SK-N-SH treated with all-trans-retinoic acid at 6 μM for 48 hours (cell line): ENCODE measurements at regions not wholly inside any gene's neighbourhood (a gene's known extent, or its start where the extent isn't known, plus 50 kb on each side); places are given as distances from the start of the nearest gene placed in this dataset.

Source experiments
- ATAC-seq: fragments of 200-7000 bp; cut with Tn5 transposase; 3 replicates; pipeline ENCODE4 v1.9.1; 2020; ENCODE audit warnings: mild to moderate bottlenecking, moderate library complexity
- ARNTL ChIP-seq: fragments of 450-650 bp; formaldehyde crosslinking; IDR thresholded peaks from 2 replicates; pipeline ENCODE4 v1.5.0; 2020; ENCODE audit warnings: low read depth, mild to moderate bottlenecking, moderate library complexity, borderline replicate concordance
- BACH2 ChIP-seq: fragments of 250-450 bp; sonication (Bioruptor Pico); IDR thresholded peaks from 2 replicates; pipeline ENCODE4 v1.9.0; 2021; ENCODE audit warnings: mild to moderate bottlenecking, borderline replicate concordance
- CSDC2 ChIP-seq: fragments of 250-450 bp; sonication (Bioruptor Pico); IDR thresholded peaks from 2 replicates; pipeline ENCODE4 v1.5.0; 2020; ENCODE audit warnings: mild to moderate bottlenecking, moderate library complexity
- CSRNP3 ChIP-seq: fragments of 250-450 bp; sonication (Bioruptor Pico); IDR thresholded peaks from 2 replicates; pipeline ENCODE4 v1.5.1; 2021; ENCODE audit warnings: mild to moderate bottlenecking, moderate library complexity
- ESRRG ChIP-seq: fragments of 250-450 bp; sonication (Bioruptor Pico); IDR thresholded peaks from 2 replicates; pipeline ENCODE4 v1.6.1; 2021; ENCODE audit warnings: mild to moderate bottlenecking
- ISL1 ChIP-seq: fragments of 250-450 bp; sonication (Bioruptor Pico); IDR thresholded peaks from 2 replicates; pipeline ENCODE4 v2.1.2; 2022; ENCODE audit warnings: mild to moderate bottlenecking, moderate library complexity
- OSR1 ChIP-seq: fragments of 250-450 bp; sonication (Bioruptor Pico); IDR thresholded peaks from 2 replicates; pipeline ENCODE4 v1.8.0; 2022; ENCODE audit warnings: moderate library complexity, mild to moderate bottlenecking, inconsistent platforms
- PATZ1 ChIP-seq: fragments of 250-450 bp; sonication (Bioruptor Pico); IDR thresholded peaks from 2 replicates; pipeline ENCODE4 v1.8.0; 2020; ENCODE audit warnings: mild to moderate bottlenecking, moderate library complexity, borderline replicate concordance
- POU6F1 ChIP-seq: fragments of 250-450 bp; sonication (Bioruptor Pico); IDR thresholded peaks from 2 replicates; pipeline ENCODE4 v1.8.0; 2021; ENCODE audit warnings: low read depth, mild to moderate bottlenecking, moderate library complexity, borderline replicate concordance
- PPARA ChIP-seq: fragments of 250-450 bp; sonication (Bioruptor Pico); IDR thresholded peaks from 2 replicates; pipeline ENCODE4 v1.5.0; 2020; ENCODE audit warnings: mild to moderate bottlenecking, borderline replicate concordance
- RARB ChIP-seq: fragments of 250-450 bp; sonication (Bioruptor Pico); IDR thresholded peaks from 2 replicates; pipeline ENCODE4 v1.8.0; 2021; ENCODE audit warnings: mild to moderate bottlenecking, moderate library complexity
- SNAI2 ChIP-seq: fragments of 250-450 bp; sonication (Bioruptor Pico); IDR thresholded peaks from 2 replicates; pipeline ENCODE4 v1.5.0; 2020; ENCODE audit warnings: mild to moderate bottlenecking, moderate library complexity
- TCF4 ChIP-seq: fragments of 250-450 bp; sonication (Bioruptor Pico); IDR thresholded peaks from 2 replicates; pipeline ENCODE4 v1.8.0; 2021; ENCODE audit warnings: mild to moderate bottlenecking, moderate library complexity, borderline replicate concordance
- TOX ChIP-seq: fragments of 250-450 bp; sonication (Bioruptor Pico); IDR thresholded peaks from 2 replicates; pipeline ENCODE4 v1.8.0; 2021; ENCODE audit warnings: mild to moderate bottlenecking, moderate library complexity, borderline replicate concordance
- ZC3H10 ChIP-seq: fragments of 250-450 bp; sonication (Bioruptor Pico); IDR thresholded peaks from 2 replicates; pipeline ENCODE4 v1.5.1; 2021; ENCODE audit warnings: mild to moderate bottlenecking, moderate library complexity
- ZFP3 ChIP-seq: fragments of 250-450 bp; sonication (Bioruptor Pico); IDR thresholded peaks from 2 replicates; pipeline ENCODE4 v1.5.0; 2020; ENCODE audit warnings: mild to moderate bottlenecking, moderate library complexity
- ZNF565 ChIP-seq: fragments of 450-650 bp; formaldehyde crosslinking; conservative IDR thresholded peaks from 2 replicates; pipeline ENCODE4 v1.5.0; 2020; ENCODE audit warnings: low read depth, mild to moderate bottlenecking, moderate library complexity
- ZNF70 ChIP-seq: fragments of 450-650 bp; formaldehyde crosslinking; IDR thresholded peaks from 2 replicates; pipeline ENCODE4 v1.5.0; 2020; ENCODE audit warnings: mild to moderate bottlenecking, moderate library complexity
- ZNF8 ChIP-seq: fragments of 450-650 bp; formaldehyde crosslinking; IDR thresholded peaks from 2 replicates; pipeline ENCODE4 v1.5.0; 2020; ENCODE audit warnings: mild to moderate bottlenecking, moderate library complexity
- TF ChIP-seq, protein P1 (sequence below): fragments of 250-450 bp; sonication (Bioruptor Pico); IDR thresholded peaks from 2 replicates; pipeline ENCODE4 v1.5.0; 2020; ENCODE audit warnings: mild to moderate bottlenecking, moderate library complexity
- TF ChIP-seq, protein P2 (sequence below): fragments of 250-450 bp; sonication (Bioruptor Pico); IDR thresholded peaks from 2 replicates; pipeline ENCODE4 v1.5.1; 2020; ENCODE audit warnings: low read depth, mild to moderate bottlenecking, moderate library complexity

- ATAC-seq = no peak; the same call in 2 of the 3 replicates
- no peak for TF ChIP-seq ZNF565 (CRISPR knock-in tag)
- no peak for TF ChIP-seq CSRNP3
- TF ChIP-seq ZFP3 (CRISPR knock-in tag) = no peak
- TF ChIP-seq PATZ1 (CRISPR knock-in tag) = no peak
- no peak for TF ChIP-seq ISL1 (CRISPR knock-in tag)
- no peak for TF ChIP-seq ZNF70 (CRISPR knock-in tag)
- no peak for TF ChIP-seq ARNTL (CRISPR knock-in tag)
- TF ChIP-seq RARB (CRISPR knock-in tag) = no peak
Measured at GRCh38 chr18:10374636-10375293, 79.7 kb upstream of the APCDD1 start.

- ATAC-seq = no peak
- TF ChIP-seq TOX (CRISPR knock-in tag) (no peak), TCF4 (CRISPR knock-in tag) (no peak), ZNF70 (CRISPR knock-in tag) (no peak), SNAI2 (CRISPR knock-in tag) (no peak), ZFP3 (CRISPR knock-in tag) (no peak), CSDC2 (no peak), OSR1 (CRISPR knock-in tag) (no peak), PATZ1 (CRISPR knock-in tag) (no peak)
- TF ChIP-seq, protein P1, sequence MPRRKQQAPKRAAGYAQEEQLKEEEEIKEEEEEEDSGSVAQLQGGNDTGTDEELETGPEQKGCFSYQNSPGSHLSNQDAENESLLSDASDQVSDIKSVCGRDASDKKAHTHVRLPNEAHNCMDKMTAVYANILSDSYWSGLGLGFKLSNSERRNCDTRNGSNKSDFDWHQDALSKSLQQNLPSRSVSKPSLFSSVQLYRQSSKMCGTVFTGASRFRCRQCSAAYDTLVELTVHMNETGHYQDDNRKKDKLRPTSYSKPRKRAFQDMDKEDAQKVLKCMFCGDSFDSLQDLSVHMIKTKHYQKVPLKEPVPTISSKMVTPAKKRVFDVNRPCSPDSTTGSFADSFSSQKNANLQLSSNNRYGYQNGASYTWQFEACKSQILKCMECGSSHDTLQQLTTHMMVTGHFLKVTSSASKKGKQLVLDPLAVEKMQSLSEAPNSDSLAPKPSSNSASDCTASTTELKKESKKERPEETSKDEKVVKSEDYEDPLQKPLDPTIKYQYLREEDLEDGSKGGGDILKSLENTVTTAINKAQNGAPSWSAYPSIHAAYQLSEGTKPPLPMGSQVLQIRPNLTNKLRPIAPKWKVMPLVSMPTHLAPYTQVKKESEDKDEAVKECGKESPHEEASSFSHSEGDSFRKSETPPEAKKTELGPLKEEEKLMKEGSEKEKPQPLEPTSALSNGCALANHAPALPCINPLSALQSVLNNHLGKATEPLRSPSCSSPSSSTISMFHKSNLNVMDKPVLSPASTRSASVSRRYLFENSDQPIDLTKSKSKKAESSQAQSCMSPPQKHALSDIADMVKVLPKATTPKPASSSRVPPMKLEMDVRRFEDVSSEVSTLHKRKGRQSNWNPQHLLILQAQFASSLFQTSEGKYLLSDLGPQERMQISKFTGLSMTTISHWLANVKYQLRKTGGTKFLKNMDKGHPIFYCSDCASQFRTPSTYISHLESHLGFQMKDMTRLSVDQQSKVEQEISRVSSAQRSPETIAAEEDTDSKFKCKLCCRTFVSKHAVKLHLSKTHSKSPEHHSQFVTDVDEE = no peak
Measured at GRCh38 chr18:10376731-10377130, 77.7 kb upstream of the APCDD1 start.

DNA sequence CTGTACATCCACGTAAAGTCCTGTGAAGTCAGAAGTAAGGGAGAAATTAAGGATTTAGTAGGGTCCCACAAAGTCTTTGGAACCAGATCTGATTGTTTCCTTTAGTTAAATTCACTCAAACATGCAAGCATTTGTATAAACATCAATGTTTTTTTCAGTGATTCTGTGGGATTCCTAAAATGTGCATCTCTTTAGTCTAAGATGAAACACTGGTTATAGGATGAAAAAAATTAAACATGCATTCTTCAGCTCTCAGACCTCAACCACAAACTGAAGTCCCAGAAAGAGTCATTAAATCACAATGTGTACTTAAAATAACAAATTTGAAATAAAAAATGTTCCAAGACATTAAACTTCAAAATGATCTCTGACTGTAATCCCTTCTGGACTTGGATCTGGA is 76.5 kb upstream of the APCDD1 start:
- no peak for TF ChIP-seq CSDC2
- TF ChIP-seq ESRRG (CRISPR knock-in tag) = no peak
- no peak for TF ChIP-seq ZNF565 (CRISPR knock-in tag)
- TF ChIP-seq OSR1 (CRISPR knock-in tag) = no peak
- TF ChIP-seq CSRNP3 = no peak
- no peak for TF ChIP-seq ARNTL (CRISPR knock-in tag)
- TF ChIP-seq PPARA (CRISPR knock-in tag) = no peak
- TF ChIP-seq TCF4 (CRISPR knock-in tag) = no peak
- no peak for TF ChIP-seq ISL1 (CRISPR knock-in tag)
- no peak for TF ChIP-seq BACH2 (CRISPR knock-in tag)
- TF ChIP-seq TOX (CRISPR knock-in tag) = no peak
- no peak for TF ChIP-seq ZNF70 (CRISPR knock-in tag)
- no peak for TF ChIP-seq ZC3H10 (CRISPR knock-in tag)
- TF ChIP-seq ZFP3 (CRISPR knock-in tag) = no peak
- no peak for TF ChIP-seq RARB (CRISPR knock-in tag)
- no peak for TF ChIP-seq POU6F1 (CRISPR knock-in tag)
- no peak for TF ChIP-seq ZNF8 (CRISPR knock-in tag)
- TF ChIP-seq, protein P2, sequence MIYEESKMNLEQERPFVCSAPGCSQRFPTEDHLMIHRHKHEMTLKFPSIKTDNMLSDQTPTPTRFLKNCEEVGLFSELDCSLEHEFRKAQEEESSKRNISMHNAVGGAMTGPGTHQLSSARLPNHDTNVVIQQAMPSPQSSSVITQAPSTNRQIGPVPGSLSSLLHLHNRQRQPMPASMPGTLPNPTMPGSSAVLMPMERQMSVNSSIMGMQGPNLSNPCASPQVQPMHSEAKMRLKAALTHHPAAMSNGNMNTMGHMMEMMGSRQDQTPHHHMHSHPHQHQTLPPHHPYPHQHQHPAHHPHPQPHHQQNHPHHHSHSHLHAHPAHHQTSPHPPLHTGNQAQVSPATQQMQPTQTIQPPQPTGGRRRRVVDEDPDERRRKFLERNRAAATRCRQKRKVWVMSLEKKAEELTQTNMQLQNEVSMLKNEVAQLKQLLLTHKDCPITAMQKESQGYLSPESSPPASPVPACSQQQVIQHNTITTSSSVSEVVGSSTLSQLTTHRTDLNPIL (CRISPR knock-in tag) = no peak
- ATAC-seq = no peak
